ENCODE measurements at regions not wholly inside any gene's neighbourhood (a gene's known extent, or its start where the extent isn't known, plus 50 kb on each side); places are given as distances from the start of the nearest gene placed in this dataset.

DNA sequence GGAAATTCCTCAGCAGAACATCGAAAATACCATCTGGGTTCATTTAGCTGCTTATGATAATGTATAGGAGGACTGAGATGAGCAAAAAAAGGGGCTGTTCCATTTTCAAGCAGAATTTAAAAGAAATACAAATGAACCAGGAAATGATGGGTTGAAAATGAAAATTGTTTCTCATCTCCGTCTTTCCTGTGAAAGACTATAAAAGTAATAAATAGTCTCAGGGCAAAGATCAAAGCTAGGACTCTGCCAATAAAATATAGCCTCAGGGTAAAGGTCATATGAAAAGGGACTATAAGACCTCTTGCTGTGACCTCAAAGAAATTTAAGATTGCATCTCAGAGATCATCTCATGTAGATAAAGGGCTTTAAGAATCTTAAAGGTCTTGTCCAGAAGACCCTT, 478.0 kb downstream of the BTG1 start:
- ATAC-seq (ENCODE audit: low read depth), result no peak
- Mint-ChIP-seq H3K9me3 (ENCODE audit: insufficient read depth) (peaks cover 2% of the 10 kb centered on the region), H3K4me1 (no peaks in the 10 kb centered on the region), H3K27ac (no peak overlapping the region), H3K27me3 (peaks cover 5% of the 10 kb centered on the region), H3K4me3 (no peak overlapping the region)
- no peaks in the 10 kb centered on the region for H3K79me2 ChIP-seq (ENCODE audit: control insufficient read depth, insufficient read depth, low read length)
- intact Hi-C loops (cut with micrococcal nuclease), result no loop called here
- H3K9me3 ChIP-seq (ENCODE audit: control extremely low read depth in 1 of 3, control insufficient read depth in 2 of 3, insufficient read depth in 1 of 3, low read length in 2 of 3), result no peaks in the 10 kb centered on the region
- H3K27me3 ChIP-seq (replicated peaks in 1 of 4; ENCODE audit: control extremely low read depth in 1 of 4, control insufficient read depth in 3 of 4, insufficient read depth in 4 of 4, low read length in 3 of 4), result no peaks in the 10 kb centered on the region
- CTCF ChIA-PET, result no interaction called here
- H3K27ac ChIP-seq (ENCODE audit: low read length in 2 of 2), result no peak overlapping the region
- no peak overlapping the region for H3K4me3 ChIP-seq (ENCODE audit: control extremely low read depth in 1 of 5, extremely low read depth in 1 of 5, insufficient read depth in 1 of 5, low read depth in 2 of 5, low read length in 4 of 5)
- WGBS (ENCODE audit: insufficient coverage), result 86% methylated on average over 1 of the region's 2 CpGs
- no peak for DNase-seq
- POLR2A ChIA-PET, result no interaction called here
- no peaks in the 10 kb centered on the region for H3K4me1 ChIP-seq (ENCODE audit: control insufficient read depth in 2 of 2, insufficient read depth in 2 of 2, low read length in 2 of 2)
- no peaks in the 10 kb centered on the region for H3K36me3 ChIP-seq (replicated peaks in 1 of 2; ENCODE audit: control extremely low read depth in 1 of 2, control insufficient read depth in 1 of 2, extremely low read depth in 1 of 2, insufficient read depth in 2 of 2, low read length in 1 of 2)
- no peak overlapping the region for H3K4me2 ChIP-seq (replicated peaks; ENCODE audit: low read depth, low read length, poor library complexity, severe bottlenecking)
- H3K9ac ChIP-seq (ENCODE audit: low read length), result no peak overlapping the region
- no peaks in the 10 kb centered on the region for H4K20me1 ChIP-seq (ENCODE audit: control insufficient read depth, insufficient read depth, low read length, poor library complexity, severe bottlenecking)
- H2AFZ ChIP-seq (ENCODE audit: insufficient read depth, low read depth, low read length, poor library complexity, severe bottlenecking), result no peak overlapping the region
- TF ChIP-seq EZH2 (IDR thresholded peaks at IDR 0.05; ENCODE audit: borderline replicate concordance, insufficient read depth, low read depth, low read length, poor library complexity, severe bottlenecking), result no peak
- TF ChIP-seq, protein P1, sequence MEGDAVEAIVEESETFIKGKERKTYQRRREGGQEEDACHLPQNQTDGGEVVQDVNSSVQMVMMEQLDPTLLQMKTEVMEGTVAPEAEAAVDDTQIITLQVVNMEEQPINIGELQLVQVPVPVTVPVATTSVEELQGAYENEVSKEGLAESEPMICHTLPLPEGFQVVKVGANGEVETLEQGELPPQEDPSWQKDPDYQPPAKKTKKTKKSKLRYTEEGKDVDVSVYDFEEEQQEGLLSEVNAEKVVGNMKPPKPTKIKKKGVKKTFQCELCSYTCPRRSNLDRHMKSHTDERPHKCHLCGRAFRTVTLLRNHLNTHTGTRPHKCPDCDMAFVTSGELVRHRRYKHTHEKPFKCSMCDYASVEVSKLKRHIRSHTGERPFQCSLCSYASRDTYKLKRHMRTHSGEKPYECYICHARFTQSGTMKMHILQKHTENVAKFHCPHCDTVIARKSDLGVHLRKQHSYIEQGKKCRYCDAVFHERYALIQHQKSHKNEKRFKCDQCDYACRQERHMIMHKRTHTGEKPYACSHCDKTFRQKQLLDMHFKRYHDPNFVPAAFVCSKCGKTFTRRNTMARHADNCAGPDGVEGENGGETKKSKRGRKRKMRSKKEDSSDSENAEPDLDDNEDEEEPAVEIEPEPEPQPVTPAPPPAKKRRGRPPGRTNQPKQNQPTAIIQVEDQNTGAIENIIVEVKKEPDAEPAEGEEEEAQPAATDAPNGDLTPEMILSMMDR (IDR thresholded peaks at IDR 0.05), result no peak

DNA sequence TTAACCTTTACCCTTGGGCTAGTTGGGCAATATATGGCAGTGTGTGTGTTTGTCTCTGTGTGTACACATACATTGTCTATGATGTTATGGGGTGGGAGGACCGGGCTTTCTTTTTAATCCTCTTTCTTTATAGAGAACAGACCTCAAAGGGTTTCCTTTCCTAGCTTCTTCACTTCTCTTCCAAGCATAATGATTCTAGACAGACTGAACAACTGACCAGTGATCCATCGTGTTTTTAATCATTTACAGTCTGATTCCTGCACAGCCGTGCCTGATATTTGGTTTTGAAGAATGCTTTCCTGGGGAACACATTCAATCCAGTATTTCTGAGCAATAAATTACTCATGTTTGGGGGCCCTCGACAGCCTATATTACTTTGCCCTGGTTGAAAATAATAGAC, 481.1 kb upstream of the DCN start:
- H3K9me3 Mint-ChIP-seq (ENCODE audit: insufficient read depth), result no peaks in the 10 kb centered on the region
- Histone ChIP-seq H3K9me3 (ENCODE audit: control extremely low read depth in 1 of 3, control insufficient read depth in 2 of 3, insufficient read depth in 1 of 3, low read length in 2 of 3) (peaks cover 0 to 2% (median 0%) of the 10 kb centered on the region in 3 donors), H2AFZ (ENCODE audit: insufficient read depth, low read depth, low read length, poor library complexity, severe bottlenecking) (no peak overlapping the region), H4K20me1 (ENCODE audit: control insufficient read depth, insufficient read depth, low read length, poor library complexity, severe bottlenecking) (no peaks in the 10 kb centered on the region), H3K9ac (ENCODE audit: low read length) (no peak overlapping the region), H3K36me3 (replicated peaks in 1 of 2; ENCODE audit: control extremely low read depth in 1 of 2, control insufficient read depth in 1 of 2, extremely low read depth in 1 of 2, insufficient read depth in 2 of 2, low read length in 1 of 2) (no peaks in the 10 kb centered on the region), H3K27ac (ENCODE audit: low read length in 2 of 2) (no peak overlapping the region), H3K27me3 (replicated peaks in 1 of 4; ENCODE audit: control extremely low read depth in 1 of 4, control insufficient read depth in 3 of 4, insufficient read depth in 4 of 4, low read length in 3 of 4) (no peaks in the 10 kb centered on the region), H3K79me2 (ENCODE audit: control insufficient read depth, insufficient read depth, low read length) (no peaks in the 10 kb centered on the region), H3K4me2 (replicated peaks; ENCODE audit: low read depth, low read length, poor library complexity, severe bottlenecking) (no peak overlapping the region), H3K4me3 (ENCODE audit: control extremely low read depth in 1 of 5, extremely low read depth in 1 of 5, insufficient read depth in 1 of 5, low read depth in 2 of 5, low read length in 4 of 5) (no peak overlapping the region), H3K4me1 (ENCODE audit: control insufficient read depth in 2 of 2, insufficient read depth in 2 of 2, low read length in 2 of 2) (no peaks in the 10 kb centered on the region)
- no peaks in the 10 kb centered on the region for H3K27me3 Mint-ChIP-seq
- no peak overlapping the region for H3K4me3 Mint-ChIP-seq
- intact Hi-C loops (cut with micrococcal nuclease), result no loop called here
- ATAC-seq (ENCODE audit: low read depth) (no peak), DNase-seq (no peak)
- no peaks in the 10 kb centered on the region for H3K4me1 Mint-ChIP-seq
- H3K27ac Mint-ChIP-seq, result no peak overlapping the region
- WGBS (ENCODE audit: insufficient coverage), result no CpG with 5 or more reads among the region's 4 CpGs
- no peak for TF ChIP-seq EZH2 (IDR thresholded peaks at IDR 0.05; ENCODE audit: borderline replicate concordance, insufficient read depth, low read depth, low read length, poor library complexity, severe bottlenecking)
- TF ChIP-seq, protein P1 (IDR thresholded peaks at IDR 0.05), result no peak
- ChIA-PET POLR2A (no interaction called here), CTCF (no interaction called here)
